PC-9 (cell line): ENCODE measurements at regions not wholly inside any gene's neighbourhood (a gene's known extent, or its start where the extent isn't known, plus 50 kb on each side); places are given as distances from the start of the nearest gene placed in this dataset.

ENCODE experiments used
- BruUV-seq: library from RNA; stranded (reverse); fragments of 400-500 nt; replicated peaks from 2 replicates; lab custom pipeline; 2021; lab: Mats Ljungman, UMichigan
- CTCF ChIA-PET: fragments of 300-600 bp; sonication (Branson Sonifier 250); formaldehyde crosslinking; loops from one replicate; lab custom pipeline; 2022; ENCODE audit warnings: antibody characterized with exemption; lab: Charles Lee
- POLR2A ChIA-PET: fragments of 300-600 bp; sonication (Branson Sonifier 250); formaldehyde crosslinking; loops from one replicate; lab custom pipeline; 2022; ENCODE audit warnings: antibody characterized with exemption; ENCODE audit not compliant: unreplicated experiment; lab: Charles Lee
- DNase-seq, 2 experiments: peaks; one replicate each; pipeline versions ENCODE4 v3.0.0 to v3.0.0-alpha.2; 2015 to 2022; ENCODE audit warnings: mixed read lengths in 1 of 2
- H2AFZ ChIP-seq: fragments of 200-600 bp; sonication (generic); 2 replicates; pipeline ENCODE4 v1.8.1; 2017; ENCODE audit warnings: antibody characterized with exemption
- H3F3A ChIP-seq: fragments of 200-600 bp; sonication (generic); 2 replicates; pipeline ENCODE4 v1.8.1; 2017; ENCODE audit warnings: antibody characterized with exemption, mild to moderate bottlenecking, low read depth; ENCODE audit not compliant: insufficient read depth
- H3K27ac ChIP-seq: fragments of 200-600 bp; sonication (generic); 2 replicates; pipeline ENCODE4 v1.6.1; 2016; ENCODE audit warnings: mixed run types
- H3K27me3 ChIP-seq: fragments of 200-600 bp; sonication (generic); 2 replicates; pipeline ENCODE4 v1.6.1; 2016; ENCODE audit warnings: low read depth, mixed run types; ENCODE audit not compliant: insufficient read depth
- H3K36me3 ChIP-seq: fragments of 200-600 bp; sonication (generic); 2 replicates; pipeline ENCODE4 v1.6.1; 2016; ENCODE audit warnings: low read depth, mixed run types
- H3K4me1 ChIP-seq: fragments of 200-600 bp; sonication (generic); replicated peaks from 2 replicates; pipeline ENCODE4 v1.6.1; 2016; ENCODE audit warnings: mixed run types; ENCODE audit not compliant: insufficient read depth
- H3K4me2 ChIP-seq: fragments of 200-600 bp; sonication (generic); 2 replicates; pipeline ENCODE4 v1.6.1; 2017; ENCODE audit warnings: mixed run types
- H3K4me3 ChIP-seq: fragments of 200-600 bp; sonication (generic); 2 replicates; pipeline ENCODE4 v1.6.1; 2016; ENCODE audit warnings: mixed run types
- H3K79me2 ChIP-seq: fragments of 200-600 bp; sonication (generic); 2 replicates; pipeline ENCODE4 v1.6.1; 2017; ENCODE audit warnings: low read depth, mixed run types
- H3K9me2 ChIP-seq: fragments of 200-600 bp; sonication (generic); 2 replicates; pipeline ENCODE4 v1.8.1; 2017; ENCODE audit warnings: mild to moderate bottlenecking; ENCODE audit not compliant: insufficient read depth
- H3K9me3 ChIP-seq: fragments of 200-600 bp; sonication (generic); 2 replicates; pipeline ENCODE4 v1.8.1; 2016; ENCODE audit warnings: low read depth; ENCODE audit not compliant: insufficient read depth
- H4K20me1 ChIP-seq: fragments of 200-600 bp; sonication (generic); 2 replicates; pipeline ENCODE4 v1.8.1; 2017; ENCODE audit not compliant: insufficient read depth
- CTCF ChIP-seq: fragments of 200-600 bp; sonication (generic); conservative IDR thresholded peaks from 2 replicates; pipeline ENCODE4 v1.6.1; 2017; ENCODE audit warnings: mixed run types, antibody characterized with exemption, mild to moderate bottlenecking, moderate library complexity
- EZH2 ChIP-seq: fragments of 200-600 bp; sonication (generic); IDR thresholded peaks from 2 replicates; pipeline ENCODE4 v1.8.0; 2017; ENCODE audit warnings: antibody characterized with exemption, low read depth
- intact Hi-C: fragments of 100-400 bp; cut with micrococcal nuclease; formaldehyde crosslinking; loops from one replicate; pipeline ENCODE4 v1.10.0; 2022; ENCODE audit not compliant: unreplicated experiment

GRCh38 chr13:44044547-44045179 is 165.0 kb downstream of the LACC1 start:
- no peak overlapping the region for H3K27ac ChIP-seq
- no peaks in the 10 kb centered on the region for H3K36me3 ChIP-seq
- H2AFZ ChIP-seq, result no peak overlapping the region
- TF ChIP-seq EZH2 (no peak), CTCF (no peak)
- no TSS peak for BruUV-seq
- no peaks in the 10 kb centered on the region for H3K79me2 ChIP-seq
- DNase-seq, result peak; percentile 5 to 71
- CTCF ChIA-PET, result no interaction called here
- intact Hi-C loops, result loop anchor here (2.0 kb wide), 1 partner anchor 136 kb away; no protein-coding TSS in a partner anchor
- no peaks in the 10 kb centered on the region for H4K20me1 ChIP-seq
- 0 out of 2 replicates have a peak overlapping the region, but pooled peaks have one; percentile 2 for H3K4me2 ChIP-seq
- H3K9me3 ChIP-seq, result no peaks in the 10 kb centered on the region
- H3F3A ChIP-seq, result peaks cover 20% of the 10 kb centered on the region
- POLR2A ChIA-PET, result no interaction called here
- no peaks in the 10 kb centered on the region for H3K9me2 ChIP-seq
- no peaks in the 10 kb centered on the region for H3K27me3 ChIP-seq
- H3K4me1 ChIP-seq, result peaks cover 32% of the 10 kb centered on the region
- H3K4me3 ChIP-seq, result no peak overlapping the region

GRCh38 chr13:44045180-44045562 is 165.5 kb downstream of the LACC1 start:
- H3K4me3 ChIP-seq, result no peak overlapping the region
- H3K4me1 ChIP-seq, result peaks cover 27% of the 10 kb centered on the region
- 0 out of 2 replicates have a peak overlapping the region, but pooled peaks have one; percentile 2 for H3K4me2 ChIP-seq
- no peak overlapping the region for H3K27ac ChIP-seq
- no peaks in the 10 kb centered on the region for H3K9me2 ChIP-seq
- no peak overlapping the region for H2AFZ ChIP-seq
- H3K27me3 ChIP-seq, result no peaks in the 10 kb centered on the region
- DNase-seq, result no peak
- BruUV-seq, result no TSS peak
- no peaks in the 10 kb centered on the region for H3K79me2 ChIP-seq
- intact Hi-C loops, result loop anchor here (2.0 kb wide), 1 partner anchor 136 kb away; no protein-coding TSS in a partner anchor
- ChIA-PET POLR2A (no interaction called here), CTCF (no interaction called here)
- H3K36me3 ChIP-seq, result no peaks in the 10 kb centered on the region
- H4K20me1 ChIP-seq, result no peaks in the 10 kb centered on the region
- TF ChIP-seq EZH2, result no peak
- TF ChIP-seq CTCF, result no peak
- H3F3A ChIP-seq, result peaks cover 18% of the 10 kb centered on the region
- no peaks in the 10 kb centered on the region for H3K9me3 ChIP-seq

GRCh38 chr13:44046428-44046827 is 166.7 kb downstream of the LACC1 start:
- no TSS peak for BruUV-seq
- Histone ChIP-seq H3K4me1 (peaks cover 14% of the 10 kb centered on the region), H2AFZ (no peak overlapping the region), H3K9me2 (no peaks in the 10 kb centered on the region), H3F3A (peaks cover 8% of the 10 kb centered on the region; the same call in 1 of the 2 replicates), H3K27me3 (no peaks in the 10 kb centered on the region), H3K4me3 (no peak overlapping the region), H3K27ac (no peak overlapping the region), H3K4me2 (no peak overlapping the region), H4K20me1 (no peaks in the 10 kb centered on the region), H3K36me3 (no peaks in the 10 kb centered on the region), H3K79me2 (no peaks in the 10 kb centered on the region), H3K9me3 (no peaks in the 10 kb centered on the region)
- POLR2A ChIA-PET, result interaction anchor here (0.6 kb wide), 1 partner anchor 377 kb away, joined by 3 read pairs; no protein-coding TSS in a partner anchor
- intact Hi-C loops, result no loop called here
- TF ChIP-seq EZH2 (no peak), CTCF (no peak)
- CTCF ChIA-PET, result interaction anchor here (0.6 kb wide), 1 partner anchor 199 kb away, joined by 15 read pairs; no protein-coding TSS in a partner anchor
- DNase-seq, result no peak
